ENCODE measurements at regions not wholly inside any gene's neighbourhood (a gene's known extent, or its start where the extent isn't known, plus 50 kb on each side); places are given as distances from the start of the nearest gene placed in this dataset.

GRCh38 chr21:28655471-28655870, 337.2 kb downstream of the LTN1 start:
- H3K9me2 ChIP-seq (ENCODE audit: insufficient read depth) = no peaks in the 10 kb centered on the region
- H3K4me1 ChIP-seq (ENCODE audit: insufficient read depth) = no peaks in the 10 kb centered on the region
- no peaks in the 10 kb centered on the region for H3K79me2 ChIP-seq (replicated peaks; ENCODE audit: insufficient read depth)
- Mint-ChIP-seq H3K4me3 (no peak overlapping the region), H3K9me3 (no peaks in the 10 kb centered on the region), H3K4me1 (peaks cover 3% of the 10 kb centered on the region; the same call in 2 of the 3 replicates), H3K27me3 (ENCODE audit: insufficient read depth, low read depth, poor library complexity) (no peaks in the 10 kb centered on the region), H3K36me3 (ENCODE audit: low read depth) (no peaks in the 10 kb centered on the region), H3K27ac (no peak overlapping the region)
- H4K20me1 ChIP-seq (replicated peaks; ENCODE audit: insufficient read depth) = no peaks in the 10 kb centered on the region
- H3F3A ChIP-seq (replicated peaks; ENCODE audit: low read depth) = no peaks in the 10 kb centered on the region
- no peaks in the 10 kb centered on the region for H3K36me3 ChIP-seq (ENCODE audit: insufficient read depth)
- no peak overlapping the region for H3K27ac ChIP-seq (ENCODE audit: low read depth)
- no peak overlapping the region for H3K4me3 ChIP-seq
- DNase-seq (ENCODE audit: low spot score) (no peak), ATAC-seq (no peak)
- TF ChIP-seq EZH2phosphoT487 (IDR thresholded peaks at IDR 0.05; ENCODE audit: unreplicated experiment) = no peak
- TF ChIP-seq CTCF (conservative IDR thresholded peaks at IDR 0.05; ENCODE audit: low read depth in 2 of 2) = no peak
- TF ChIP-seq POLR2AphosphoS5 (IDR thresholded peaks at IDR 0.05; ENCODE audit: low read depth) = no peak
- no peak for TF ChIP-seq NANOG (IDR thresholded peaks at IDR 0.05; ENCODE audit: borderline replicate concordance)
- no peak for TF ChIP-seq ZNF114 (CRISPR knock-in tag; IDR thresholded peaks at IDR 0.05)
- no peak for TF ChIP-seq ZNF462 (CRISPR knock-in tag; IDR thresholded peaks at IDR 0.05)
- no peak for TF ChIP-seq JUNB (IDR thresholded peaks at IDR 0.05; ENCODE audit: unreplicated experiment)
- TF ChIP-seq ETS1 (IDR thresholded peaks at IDR 0.05) = no peak
- no peak for TF ChIP-seq EZH2 (IDR thresholded peaks at IDR 0.05; ENCODE audit: low read depth, unreplicated experiment)
- no peak for TF ChIP-seq REST (IDR thresholded peaks at IDR 0.05; ENCODE audit: unreplicated experiment)
- no peak for TF ChIP-seq STAT1 (IDR thresholded peaks at IDR 0.05; ENCODE audit: unreplicated experiment)
- TF ChIP-seq CREB1 (CRISPR knock-in tag; IDR thresholded peaks at IDR 0.05; ENCODE audit: low read depth) = no peak
- TF ChIP-seq ZNF331 (CRISPR knock-in tag; IDR thresholded peaks at IDR 0.05; ENCODE audit: low read depth) = no peak
- no peak overlapping the region for H3K4me2 ChIP-seq
- no peak overlapping the region for H2AFZ ChIP-seq
- no peaks in the 10 kb centered on the region for H3K27me3 ChIP-seq (ENCODE audit: insufficient read depth)

Measured in GM23338 (cell line).